SK-N-DZ (cell line): ENCODE measurements at regions not wholly inside any gene's neighbourhood (a gene's known extent, or its start where the extent isn't known, plus 50 kb on each side); places are given as distances from the start of the nearest gene placed in this dataset.
"Not testable (repeated sequence)": the region's sequence is repeated elsewhere in the genome, so short reads cannot be mapped to it uniquely, and the experiment has no call there.

Experiments used
- DNase-seq: peaks from one replicate; pipeline ENCODE4 v3.0.0-alpha.2; 2015; ENCODE audit warnings: low spot score

DNA sequence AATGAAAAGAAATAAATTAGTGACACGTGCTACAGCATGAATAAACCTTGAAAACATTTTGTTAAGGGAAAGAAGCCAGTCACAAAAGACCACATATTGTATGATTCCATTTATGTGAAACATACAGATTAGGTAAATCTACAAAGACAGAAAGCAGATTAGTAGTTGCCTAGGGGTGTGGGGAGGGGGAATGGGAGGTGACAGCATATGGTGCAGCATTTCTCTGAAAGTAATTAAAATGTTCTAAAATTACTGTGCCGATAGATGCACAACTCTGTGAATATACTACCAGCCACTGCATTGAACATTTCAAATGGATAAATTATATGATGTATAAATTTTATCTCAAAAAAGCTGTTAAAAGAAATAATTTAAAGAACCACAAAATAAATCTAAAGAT is 161.0 kb downstream of the TRIB2 start:
- DNase-seq = no peak

DNA sequence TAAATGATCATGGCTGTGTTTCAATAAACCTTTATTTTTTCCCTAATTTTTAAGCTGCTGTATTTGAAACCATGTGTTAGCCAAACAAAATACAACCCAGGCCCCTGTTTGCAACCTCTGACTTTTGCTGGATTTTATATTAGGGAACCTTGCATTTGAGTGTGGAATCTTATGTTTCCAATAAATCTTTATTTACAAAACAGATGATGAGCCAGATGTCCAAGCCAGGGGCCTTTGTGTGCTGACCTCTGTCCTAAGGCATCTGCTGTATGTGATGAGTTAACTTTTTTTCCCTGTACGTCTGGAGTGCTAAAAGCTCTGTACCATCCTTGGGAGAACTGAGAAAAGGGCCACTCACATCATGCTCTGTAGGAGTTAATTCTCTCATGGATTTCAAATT is 162.9 kb downstream of the TRIB2 start:
- no peak for DNase-seq

- no peak for DNase-seq
These were observed 165.2 kb downstream of the TRIB2 start for GRCh38 chr2:12881952-12882351.

DNA sequence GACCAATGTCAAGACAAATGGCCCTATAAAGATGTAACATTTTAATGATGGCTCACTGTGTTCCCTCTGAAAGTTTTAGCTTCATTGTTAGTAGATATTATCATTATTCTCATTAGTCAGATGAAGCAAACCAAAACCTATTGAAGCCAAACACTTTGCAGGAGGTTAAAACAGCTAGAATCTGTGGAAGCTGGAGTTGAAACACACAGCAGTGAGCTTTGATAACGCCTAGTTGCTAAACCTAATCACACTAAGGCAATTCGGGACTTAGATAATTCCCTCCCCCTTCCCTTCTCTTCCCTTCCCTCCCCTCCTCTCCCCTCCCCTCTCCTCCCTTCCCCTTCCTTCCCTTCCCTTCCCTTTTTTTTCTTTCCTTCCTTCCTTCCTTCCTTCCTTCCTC is 165.7 kb downstream of the TRIB2 start:
- no peak for DNase-seq

DNA sequence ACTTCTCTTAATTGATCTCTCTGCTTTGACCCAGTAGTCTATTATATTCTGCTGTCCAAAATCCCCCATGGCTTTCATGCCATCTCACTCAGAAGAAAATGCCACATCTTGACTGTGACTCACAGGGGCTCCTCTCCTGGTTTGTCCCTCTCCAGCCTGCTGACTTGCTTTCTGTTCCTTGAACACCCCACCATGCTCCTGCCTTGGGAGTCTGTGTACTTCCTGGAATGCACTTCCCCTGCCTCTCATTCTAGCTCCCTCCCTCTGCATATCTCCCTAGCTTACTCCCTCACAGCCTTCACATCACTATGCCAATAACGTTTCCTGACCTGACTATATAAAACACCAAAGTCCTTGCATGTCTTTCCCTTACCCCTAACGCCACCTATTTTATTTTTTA is 167.2 kb downstream of the TRIB2 start:
- DNase-seq = no peak

DNA sequence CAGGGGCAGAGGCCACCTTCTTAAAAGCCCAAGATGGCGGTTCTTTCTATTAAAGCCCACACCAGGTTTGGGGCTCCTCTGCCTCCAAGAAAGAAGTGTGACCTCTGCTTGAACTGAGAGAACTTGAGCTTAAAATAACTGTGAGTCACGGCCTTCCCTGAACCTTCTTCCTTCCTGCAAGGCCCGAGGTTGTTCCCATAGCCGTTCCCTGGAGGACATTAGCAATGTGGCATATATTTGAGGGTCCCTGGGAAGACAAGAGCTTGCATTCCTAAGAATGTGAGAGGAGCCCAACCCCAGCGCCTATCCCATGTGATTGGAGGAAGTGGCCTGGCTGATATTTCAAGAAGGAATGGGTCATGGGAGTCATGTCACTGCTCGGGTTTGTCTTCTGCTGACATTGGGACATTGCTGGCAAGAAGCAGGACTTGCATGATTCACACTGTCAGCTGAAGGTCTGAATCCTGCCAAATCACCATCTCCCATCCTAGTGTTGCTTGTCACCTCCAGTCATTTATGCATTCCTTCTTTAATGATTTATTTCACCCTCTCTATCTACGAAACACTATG is 168.1 kb downstream of the TRIB2 start:
- no peak for DNase-seq

DNA sequence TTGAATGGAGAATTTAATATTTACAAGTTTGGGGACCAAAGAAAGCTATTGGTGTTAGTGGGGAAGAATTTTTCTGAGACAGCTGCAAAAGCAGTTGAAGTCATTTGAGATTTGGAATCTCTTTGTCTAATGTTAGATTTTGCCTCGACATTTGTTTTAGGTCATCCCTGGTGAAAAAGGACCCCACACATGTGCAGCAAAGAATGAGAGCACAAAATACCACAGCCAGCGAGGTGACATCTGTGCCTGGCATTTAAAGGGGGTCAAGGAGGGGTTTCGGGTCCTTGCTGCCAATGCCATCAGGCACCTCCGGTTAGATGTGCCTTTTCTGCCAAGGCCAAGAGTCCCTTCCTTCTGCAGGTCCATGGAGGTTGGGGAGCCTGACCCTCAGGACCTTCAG is 173.3 kb downstream of the TRIB2 start:
- DNase-seq = no peak

- no peak for DNase-seq
These were observed 173.8 kb downstream of the TRIB2 start for GRCh38 chr2:12890481-12890991.

GRCh38 chr2:12895017-12895416 is 178.3 kb downstream of the TRIB2 start:
- no peak for DNase-seq

DNA sequence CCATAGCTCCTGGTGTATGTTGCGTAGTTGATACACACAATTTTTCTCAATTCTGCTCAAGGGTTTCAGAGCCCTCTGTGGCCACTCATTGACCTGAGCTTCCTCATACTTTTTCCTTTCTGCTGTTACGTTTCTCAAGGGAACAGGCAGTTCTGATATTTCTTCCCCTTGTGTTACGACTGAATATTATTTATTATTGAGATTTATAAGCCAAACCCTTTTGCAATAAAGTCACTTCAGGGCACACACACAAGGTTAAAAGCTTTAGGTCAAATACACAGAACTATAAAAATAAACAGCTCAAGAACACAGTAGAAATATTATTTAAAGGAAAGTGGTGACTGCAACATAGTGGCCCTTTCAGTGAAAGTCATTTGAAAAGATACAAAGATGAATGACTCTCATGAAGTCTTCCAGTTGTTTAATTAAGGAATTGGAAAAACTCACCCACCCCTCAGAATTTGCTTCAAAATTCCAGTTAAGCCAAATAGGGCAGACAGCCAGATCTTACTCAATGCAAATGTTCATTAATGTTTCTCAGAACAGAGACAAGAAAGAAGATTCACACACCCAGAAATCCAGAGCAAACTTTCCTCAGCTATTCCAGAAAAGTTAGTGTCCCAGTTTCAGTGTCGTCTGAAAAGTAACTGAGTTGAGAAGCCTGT is 179.7 kb downstream of the TRIB2 start:
- no peak for DNase-seq

- no peak for DNase-seq
These were observed 180.4 kb downstream of the TRIB2 start for GRCh38 chr2:12897181-12897580.

DNA sequence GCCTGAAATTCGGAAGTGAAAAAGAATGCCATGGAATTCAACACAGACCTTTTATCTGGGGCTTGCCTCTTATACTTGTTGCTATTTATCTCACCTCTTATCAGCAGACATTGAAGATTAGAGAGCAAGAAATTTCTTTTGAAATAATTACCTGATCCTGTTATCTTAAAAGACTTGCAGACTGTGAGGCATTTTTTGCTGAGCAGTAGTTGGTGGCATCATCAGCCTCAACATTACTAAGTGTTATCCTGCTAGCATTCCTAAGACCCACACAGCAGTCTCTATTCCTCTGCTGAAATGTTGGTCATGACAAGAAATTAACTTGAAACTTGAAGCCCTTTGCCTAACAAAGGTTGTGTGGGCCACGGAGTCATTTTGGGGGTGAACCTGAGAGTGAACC is 186.5 kb downstream of the TRIB2 start:
- no peak for DNase-seq

GRCh38 chr2:12910431-12910830 is 193.7 kb downstream of the TRIB2 start:
- no peak for DNase-seq

GRCh38 chr2:12915787-12916186 is 199.1 kb downstream of the TRIB2 start:
- no peak for DNase-seq

DNA sequence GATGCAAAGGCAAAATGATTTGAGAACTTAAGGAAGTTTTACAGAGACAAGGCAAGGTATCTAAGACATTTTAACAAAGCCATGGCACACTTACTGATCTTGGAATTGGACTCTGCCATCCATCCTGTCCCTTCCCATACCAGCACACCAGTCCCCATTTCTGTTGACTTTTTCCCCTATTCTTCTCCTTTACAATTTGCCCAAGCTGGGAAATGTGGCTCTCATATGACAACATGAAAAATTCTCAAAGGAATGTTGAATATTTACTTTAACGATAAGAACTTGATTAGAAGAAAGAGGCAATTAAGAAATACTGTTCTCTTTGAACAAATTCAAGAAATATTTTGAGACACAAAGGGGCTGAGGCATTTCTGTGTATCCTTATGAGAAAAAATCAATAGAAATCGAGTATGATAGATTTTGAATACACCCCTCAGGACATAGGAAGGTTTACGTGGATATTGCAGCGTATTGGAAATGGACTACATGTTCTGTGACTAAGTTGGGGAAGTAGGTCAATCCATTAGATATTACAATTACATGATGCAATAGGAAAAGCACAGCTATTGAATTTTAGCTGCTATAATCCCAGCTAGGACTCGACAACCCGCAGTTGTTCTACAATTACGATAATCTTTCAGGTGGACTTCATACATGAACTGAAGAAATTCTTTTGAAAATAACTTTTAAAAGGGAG is 201.6 kb downstream of the TRIB2 start:
- no peak for DNase-seq

DNA sequence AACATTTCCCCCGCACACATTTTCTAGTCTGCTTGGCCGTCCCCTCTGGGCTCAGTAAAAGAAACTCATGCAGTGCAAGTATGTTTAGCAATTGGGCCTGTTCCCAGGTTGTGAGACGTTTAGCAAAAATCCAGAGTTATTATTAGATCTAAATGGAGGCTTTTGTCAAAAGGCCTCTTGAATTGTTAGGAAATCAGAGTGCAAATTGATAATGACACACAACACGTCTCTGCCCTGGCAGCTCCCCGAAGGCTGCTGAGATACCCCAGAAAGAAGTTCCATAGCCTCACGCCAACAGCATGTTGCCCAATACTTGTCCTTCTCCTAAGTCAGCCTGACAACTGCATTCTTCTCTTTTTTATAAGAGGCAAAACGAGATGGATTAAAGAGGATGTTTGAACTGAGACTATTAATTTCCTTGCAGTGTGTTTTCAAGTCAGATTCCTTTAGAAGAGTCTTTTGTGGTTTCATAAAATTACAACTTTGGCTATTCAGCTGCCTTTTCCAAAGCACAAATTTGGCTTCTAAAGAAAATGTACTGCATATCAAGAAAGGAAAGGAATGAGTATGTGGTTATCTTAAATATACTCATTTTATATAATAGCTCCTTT is 202.2 kb downstream of the TRIB2 start:
- DNase-seq = no peak

GRCh38 chr2:12921321-12921720 is 204.6 kb downstream of the TRIB2 start:
- DNase-seq = no peak

DNA sequence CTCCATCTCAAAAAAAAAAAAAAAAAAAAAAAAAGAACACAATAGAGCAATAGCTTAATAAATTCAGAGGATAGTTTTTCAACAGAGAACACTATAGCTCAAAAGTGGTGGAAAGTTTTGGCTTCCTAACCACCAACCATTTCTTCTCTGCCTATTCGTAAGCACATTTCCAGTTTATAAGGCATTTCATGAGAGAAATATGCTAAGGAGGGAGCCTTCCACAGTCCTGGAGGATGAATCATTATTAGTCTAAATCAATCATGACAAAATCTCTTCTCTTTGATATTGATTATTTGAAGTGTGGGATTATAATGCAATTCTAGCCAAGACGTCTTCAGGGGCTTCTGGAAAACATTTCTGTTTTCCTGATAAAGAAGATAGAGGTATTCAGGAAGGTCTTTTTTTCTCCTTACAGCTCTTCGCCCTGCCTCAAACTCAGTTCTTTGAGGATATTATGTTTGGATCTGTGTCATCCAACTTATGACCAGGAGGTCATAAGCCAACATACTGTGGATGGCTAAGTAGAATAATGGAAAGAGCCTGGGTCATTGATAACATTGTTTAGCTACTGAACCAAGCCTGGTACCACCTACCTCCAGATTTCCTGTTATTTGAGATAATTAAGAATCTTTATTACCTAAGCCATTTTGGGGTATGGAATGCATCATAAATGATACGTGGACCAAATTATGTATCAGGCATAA is 207.3 kb downstream of the TRIB2 start:
- no peak for DNase-seq

- DNase-seq = not testable (repeated sequence)
These were observed 209.9 kb downstream of the TRIB2 start for GRCh38 chr2:12926641-12927040.

DNA sequence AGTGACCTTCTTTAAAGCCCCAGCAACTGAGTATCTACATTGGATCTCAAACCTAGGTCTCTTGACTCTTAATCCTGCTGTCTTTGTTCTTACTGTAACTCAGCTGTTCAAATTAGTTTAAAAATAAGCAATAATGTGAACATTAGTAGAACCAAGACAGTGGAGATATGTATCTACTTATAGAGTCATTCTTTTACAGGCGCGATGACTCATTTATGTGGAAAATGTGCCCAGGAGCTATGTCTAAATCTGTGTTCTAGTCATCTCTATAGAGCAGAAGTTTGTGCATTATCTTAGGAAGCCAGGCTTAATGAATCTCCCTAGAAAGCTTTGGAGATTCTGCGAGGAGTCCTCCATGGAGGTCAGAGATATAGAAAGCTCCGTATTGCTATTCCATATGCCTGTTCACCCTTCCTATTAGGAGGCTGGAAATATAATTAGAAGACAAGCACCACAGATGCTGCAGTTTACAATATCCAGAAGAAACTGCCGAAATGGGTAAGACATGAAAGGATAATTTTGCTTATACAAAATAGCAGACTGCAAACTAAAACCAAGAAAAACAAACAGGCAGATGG is 211.6 kb downstream of the TRIB2 start:
- DNase-seq = peak; percentile 13

DNA sequence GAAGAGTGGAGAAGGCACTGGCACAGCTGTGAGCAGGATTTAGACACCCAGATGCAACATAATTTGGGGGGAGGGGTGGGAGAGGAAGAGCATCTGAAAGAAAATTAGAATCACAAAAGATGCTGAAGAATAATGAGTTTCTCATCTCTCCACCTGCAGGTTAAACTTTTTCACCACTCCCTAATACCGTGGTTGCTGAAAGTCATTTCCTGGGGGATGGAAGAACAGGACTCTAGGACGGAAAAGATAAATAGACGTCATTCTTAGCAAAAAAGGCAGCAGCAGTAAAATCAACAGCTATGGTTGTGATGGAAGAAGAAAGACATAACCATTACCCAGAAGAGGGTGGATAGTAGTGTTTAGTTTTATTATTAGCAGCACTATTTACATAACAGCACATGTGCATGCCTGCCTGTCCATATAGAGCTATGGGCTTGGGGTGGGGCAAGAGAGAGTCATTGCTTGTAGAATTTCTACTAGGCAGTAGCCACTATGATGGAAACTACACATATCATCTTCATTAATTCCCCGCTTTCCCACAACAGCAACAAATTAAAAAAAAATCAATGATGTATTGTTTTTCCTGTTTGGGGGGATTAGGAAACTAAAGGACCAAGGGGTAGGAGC is 212.2 kb downstream of the TRIB2 start:
- DNase-seq = no peak
